ENCODE measurements at regions not wholly inside any gene's neighbourhood (a gene's known extent, or its start where the extent isn't known, plus 50 kb on each side); places are given as distances from the start of the nearest gene placed in this dataset.

- no peak for TF ChIP-seq POLR2AphosphoS5 (IDR thresholded peaks at IDR 0.05; ENCODE audit: low read depth, low read length)
Observed at GRCh38 chr16:73151941-73152340, 104.0 kb upstream of the ZFHX3 start (continued).

GRCh38 chr16:73151225-73151624, 103.3 kb upstream of the ZFHX3 start:
- Histone ChIP-seq H3K27ac (ENCODE audit: low read depth, low read length) (no peak overlapping the region), H3K9me2 (ENCODE audit: insufficient read depth) (no peaks in the 10 kb centered on the region), H3K27me3 (ENCODE audit: insufficient read depth, low read length) (no peaks in the 10 kb centered on the region), H3K36me3 (ENCODE audit: control insufficient read depth in 1 of 2, insufficient read depth in 2 of 2, low read length in 2 of 2) (no peaks in the 10 kb centered on the region), H3K4me2 (ENCODE audit: low read length) (no peak overlapping the region), H3K9me3 (ENCODE audit: control insufficient read depth in 1 of 2, insufficient read depth in 1 of 2, low read depth in 1 of 2, low read length in 2 of 2) (no peaks in the 10 kb centered on the region), H3K79me2 (ENCODE audit: insufficient read depth, low read length) (no peaks in the 10 kb centered on the region), H3K4me1 (ENCODE audit: control insufficient read depth in 1 of 2, insufficient read depth in 2 of 2, low read length in 2 of 2) (no peaks in the 10 kb centered on the region), H3K4me3 (replicated peaks in 1 of 2; ENCODE audit: low read depth in 1 of 2, low read length in 2 of 2) (no peak overlapping the region), H3K9ac (ENCODE audit: low read length) (no peak overlapping the region), H4K20me1 (ENCODE audit: insufficient read depth) (no peaks in the 10 kb centered on the region), H2AFZ (ENCODE audit: low read depth, low read length, poor library complexity, severe bottlenecking) (no peak overlapping the region)
- no peak for TF ChIP-seq EZH2 (IDR thresholded peaks at IDR 0.05)
- no peak for TF ChIP-seq CTCF (IDR thresholded peaks at IDR 0.05 in 2 of 3, conservative IDR thresholded peaks at IDR 0.05 in 1 of 3; ENCODE audit: borderline replicate concordance in 1 of 3, insufficient read depth in 1 of 3, low read depth in 2 of 3, low read length in 2 of 3)
- TF ChIP-seq ZFX (IDR thresholded peaks at IDR 0.05): no peak
- intact Hi-C loops (cut with micrococcal nuclease): no loop called here
- ATAC-seq (no peak), DNase-seq (ENCODE audit: low read depth, low spot score) (no peak)
- ChIA-PET RAD21 (ENCODE audit: low non-redundant PET in 1 of 2, low total read pairs in 2 of 2, uncharacterized antibody in 2 of 2, unreplicated experiment in 2 of 2) (no interaction called here), POLR2A (no interaction called here), CTCF (no interaction called here)
- no TSS peak for BruUV-seq (replicated peaks)

- Histone ChIP-seq H3K9ac (ENCODE audit: low read length) (no peak overlapping the region), H3K27me3 (ENCODE audit: insufficient read depth, low read length) (no peaks in the 10 kb centered on the region), H3K27ac (ENCODE audit: low read depth, low read length) (no peak overlapping the region), H3K79me2 (ENCODE audit: insufficient read depth, low read length) (no peaks in the 10 kb centered on the region), H3K36me3 (ENCODE audit: control insufficient read depth in 1 of 2, insufficient read depth in 2 of 2, low read length in 2 of 2) (no peaks in the 10 kb centered on the region), H3K9me2 (ENCODE audit: insufficient read depth) (no peaks in the 10 kb centered on the region), H4K20me1 (ENCODE audit: insufficient read depth) (no peaks in the 10 kb centered on the region), H3K4me3 (replicated peaks in 1 of 2; ENCODE audit: low read depth in 1 of 2, low read length in 2 of 2) (no peak overlapping the region), H3K9me3 (ENCODE audit: control insufficient read depth in 1 of 2, insufficient read depth in 1 of 2, low read depth in 1 of 2, low read length in 2 of 2) (no peaks in the 10 kb centered on the region), H3K4me2 (ENCODE audit: low read length) (no peak overlapping the region), H2AFZ (ENCODE audit: low read depth, low read length, poor library complexity, severe bottlenecking) (no peak overlapping the region), H3K4me1 (ENCODE audit: control insufficient read depth in 1 of 2, insufficient read depth in 2 of 2, low read length in 2 of 2) (no peaks in the 10 kb centered on the region)
- CTCF ChIA-PET: no interaction called here
- RAD21 ChIA-PET (ENCODE audit: low non-redundant PET in 1 of 2, low total read pairs in 2 of 2, uncharacterized antibody in 2 of 2, unreplicated experiment in 2 of 2): no interaction called here
- intact Hi-C loops (cut with micrococcal nuclease): no loop called here
- POLR2A ChIA-PET: no interaction called here
- no peak for ATAC-seq
- no TSS peak for BruUV-seq (replicated peaks)
- DNase-seq (ENCODE audit: low read depth, low spot score): no peak
- TF ChIP-seq JUND (IDR thresholded peaks at IDR 0.05): no peak
- TF ChIP-seq, protein P1, sequence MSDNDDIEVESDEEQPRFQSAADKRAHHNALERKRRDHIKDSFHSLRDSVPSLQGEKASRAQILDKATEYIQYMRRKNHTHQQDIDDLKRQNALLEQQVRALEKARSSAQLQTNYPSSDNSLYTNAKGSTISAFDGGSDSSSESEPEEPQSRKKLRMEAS (IDR thresholded peaks at IDR 0.05): no peak
- no peak for TF ChIP-seq SRF (IDR thresholded peaks at IDR 0.05; ENCODE audit: low read depth)
- no peak for TF ChIP-seq YY1 (IDR thresholded peaks at IDR 0.05; ENCODE audit: extremely low read depth, insufficient replicate concordance, low read depth, low read length)
- TF ChIP-seq CBX3 (IDR thresholded peaks at IDR 0.05; ENCODE audit: low read depth): no peak
- no peak for TF ChIP-seq ZFX (IDR thresholded peaks at IDR 0.05)
- no peak for TF ChIP-seq POLR2AphosphoS5 (IDR thresholded peaks at IDR 0.05; ENCODE audit: low read depth, low read length)
- no peak for TF ChIP-seq ZBTB33 (IDR thresholded peaks at IDR 0.05; ENCODE audit: extremely low read depth, insufficient replicate concordance, low read length)
- TF ChIP-seq POLR2A (IDR thresholded peaks at IDR 0.05; ENCODE audit: borderline replicate concordance, extremely low read depth, insufficient read depth, insufficient read length): no peak
- TF ChIP-seq, protein P2, sequence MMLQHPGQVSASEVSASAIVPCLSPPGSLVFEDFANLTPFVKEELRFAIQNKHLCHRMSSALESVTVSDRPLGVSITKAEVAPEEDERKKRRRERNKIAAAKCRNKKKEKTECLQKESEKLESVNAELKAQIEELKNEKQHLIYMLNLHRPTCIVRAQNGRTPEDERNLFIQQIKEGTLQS (IDR thresholded peaks at IDR 0.05): no peak
- no peak for TF ChIP-seq TCF7L2 (IDR thresholded peaks at IDR 0.05; ENCODE audit: borderline replicate concordance, extremely low read depth, insufficient read depth, insufficient read length)
Observed at GRCh38 chr16:73150786-73151185, 102.9 kb upstream of the ZFHX3 start.
